Chondrocyte (in vitro differentiated cells): ENCODE measurements at regions not wholly inside any gene's neighbourhood (a gene's known extent, or its start where the extent isn't known, plus 50 kb on each side); places are given as distances from the start of the nearest gene placed in this dataset.

Experiments
- DNase-seq: peaks from one replicate; pipeline ENCODE4 v3.0.0; 2021; ENCODE audit warnings: mixed read lengths, low spot score
- H3K27ac Mint-ChIP-seq: one replicate; pipeline ENCODE4 v1.8.0; 2021; ENCODE audit warnings: mild to moderate bottlenecking, moderate library complexity, mixed read lengths; ENCODE audit not compliant: unreplicated experiment
- H3K27me3 Mint-ChIP-seq: 2 replicates; pipeline ENCODE4 v1.8.0; 2021; ENCODE audit warnings: low read depth, mixed read lengths
- H3K36me3 Mint-ChIP-seq: 2 replicates; pipeline ENCODE4 v1.8.0; 2021; ENCODE audit warnings: low read depth, mixed read lengths
- H3K4me1 Mint-ChIP-seq: 2 replicates; pipeline ENCODE4 v1.8.0; 2021; ENCODE audit warnings: low read depth, mild to moderate bottlenecking, mixed read lengths
- H3K4me3 Mint-ChIP-seq: one replicate; pipeline ENCODE4 v1.8.0; 2021; ENCODE audit warnings: mild to moderate bottlenecking, moderate library complexity, mixed read lengths; ENCODE audit not compliant: unreplicated experiment
- H3K9me3 Mint-ChIP-seq: 2 replicates; pipeline ENCODE4 v1.8.0; 2021; ENCODE audit warnings: low read depth, mixed read lengths
- TF ChIP-seq, protein P1 (sequence below): fragments of 200-600 bp; sonication (generic); IDR thresholded peaks from 2 replicates; pipeline ENCODE4 v1.5.0; 2021; ENCODE audit warnings: antibody characterized with exemption, mild to moderate bottlenecking, moderate library complexity

DNA sequence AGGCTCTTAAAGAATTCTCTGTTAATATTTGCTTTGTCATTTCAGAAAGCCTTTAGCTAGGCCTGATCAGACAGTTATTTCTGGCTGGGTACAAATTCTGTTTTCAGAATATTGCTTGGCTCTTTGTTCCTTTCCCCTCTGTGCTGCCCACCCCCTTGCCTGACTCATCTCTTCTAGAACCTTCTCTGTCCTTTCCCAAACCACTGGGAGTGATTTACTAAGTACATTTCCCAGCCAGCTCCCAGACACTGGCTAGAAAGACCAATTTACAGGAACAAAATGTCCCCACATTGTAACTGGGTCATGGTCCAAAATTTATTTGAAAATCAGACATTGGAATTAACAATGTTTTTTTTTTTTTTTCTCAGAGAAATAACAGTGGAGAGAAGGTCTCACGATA is 133.1 kb upstream of the MAP1B start:
- H3K4me1 Mint-ChIP-seq = peaks cover 28% of the 10 kb centered on the region
- peaks cover 2% of the 10 kb centered on the region for H3K36me3 Mint-ChIP-seq
- peak overlapping the region; percentile 90 for H3K27ac Mint-ChIP-seq
- TF ChIP-seq, protein P1, sequence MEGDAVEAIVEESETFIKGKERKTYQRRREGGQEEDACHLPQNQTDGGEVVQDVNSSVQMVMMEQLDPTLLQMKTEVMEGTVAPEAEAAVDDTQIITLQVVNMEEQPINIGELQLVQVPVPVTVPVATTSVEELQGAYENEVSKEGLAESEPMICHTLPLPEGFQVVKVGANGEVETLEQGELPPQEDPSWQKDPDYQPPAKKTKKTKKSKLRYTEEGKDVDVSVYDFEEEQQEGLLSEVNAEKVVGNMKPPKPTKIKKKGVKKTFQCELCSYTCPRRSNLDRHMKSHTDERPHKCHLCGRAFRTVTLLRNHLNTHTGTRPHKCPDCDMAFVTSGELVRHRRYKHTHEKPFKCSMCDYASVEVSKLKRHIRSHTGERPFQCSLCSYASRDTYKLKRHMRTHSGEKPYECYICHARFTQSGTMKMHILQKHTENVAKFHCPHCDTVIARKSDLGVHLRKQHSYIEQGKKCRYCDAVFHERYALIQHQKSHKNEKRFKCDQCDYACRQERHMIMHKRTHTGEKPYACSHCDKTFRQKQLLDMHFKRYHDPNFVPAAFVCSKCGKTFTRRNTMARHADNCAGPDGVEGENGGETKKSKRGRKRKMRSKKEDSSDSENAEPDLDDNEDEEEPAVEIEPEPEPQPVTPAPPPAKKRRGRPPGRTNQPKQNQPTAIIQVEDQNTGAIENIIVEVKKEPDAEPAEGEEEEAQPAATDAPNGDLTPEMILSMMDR = no peak
- peaks cover 9% of the 10 kb centered on the region for H3K27me3 Mint-ChIP-seq
- no peak for DNase-seq
- no peaks in the 10 kb centered on the region for H3K9me3 Mint-ChIP-seq
- H3K4me3 Mint-ChIP-seq = no peak overlapping the region

DNA sequence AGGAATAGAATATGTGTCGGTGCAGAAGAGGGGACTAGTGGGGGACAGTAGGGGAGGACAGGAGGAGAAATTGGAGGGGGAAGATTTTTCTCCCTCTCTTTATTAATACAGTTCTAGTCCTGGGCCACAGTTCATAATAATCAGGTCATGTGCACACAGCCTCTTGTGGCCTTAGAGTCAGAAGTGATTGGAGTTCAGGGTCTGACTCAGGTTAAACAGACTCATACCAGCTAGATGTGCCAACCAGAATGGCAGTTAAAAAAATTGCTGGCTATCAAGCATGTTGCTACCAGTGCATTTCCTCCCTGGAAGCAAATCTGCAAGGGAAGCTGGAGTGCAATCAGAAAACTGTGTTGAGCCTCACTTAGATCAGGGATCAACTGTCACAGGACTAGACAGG is 132.7 kb upstream of the MAP1B start:
- TF ChIP-seq, protein P1 = no peak

DNA sequence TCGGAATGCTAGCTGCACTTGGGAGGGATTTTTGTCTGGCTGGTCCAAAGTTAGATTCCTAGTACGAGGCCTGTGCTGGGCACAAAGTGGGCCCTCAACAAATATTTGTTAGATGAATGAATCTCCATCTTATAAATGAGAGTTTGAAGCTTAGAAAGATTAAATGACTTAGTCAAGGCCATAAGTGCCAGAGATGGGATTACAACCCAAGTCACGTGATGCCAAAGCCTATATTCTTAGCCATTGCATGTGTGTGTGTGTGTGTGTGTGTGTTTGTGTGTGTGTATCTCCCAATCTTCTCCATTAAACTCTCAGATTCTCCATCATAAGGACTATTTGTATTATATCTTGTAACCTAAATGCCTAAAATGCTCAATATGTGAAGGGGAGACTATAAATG is 130.8 kb upstream of the MAP1B start:
- Mint-ChIP-seq H3K27ac (no peak overlapping the region), H3K9me3 (peaks cover 8% of the 10 kb centered on the region), H3K4me1 (peaks cover 25% of the 10 kb centered on the region), H3K4me3 (no peak overlapping the region), H3K27me3 (peaks cover 5% of the 10 kb centered on the region), H3K36me3 (peaks cover 6% of the 10 kb centered on the region)
- DNase-seq = no peak
- TF ChIP-seq, protein P1 = no peak

More for the DNA sequence above, 132.7 kb upstream of the MAP1B start:
- no peak for DNase-seq
- peaks cover 2% of the 10 kb centered on the region for H3K36me3 Mint-ChIP-seq
- no peaks in the 10 kb centered on the region for H3K9me3 Mint-ChIP-seq
- peak overlapping the region; percentile 90 for H3K27ac Mint-ChIP-seq
- no peak overlapping the region for H3K4me3 Mint-ChIP-seq
- peaks cover 25% of the 10 kb centered on the region for H3K4me1 Mint-ChIP-seq
- H3K27me3 Mint-ChIP-seq = peaks cover 5% of the 10 kb centered on the region

DNA sequence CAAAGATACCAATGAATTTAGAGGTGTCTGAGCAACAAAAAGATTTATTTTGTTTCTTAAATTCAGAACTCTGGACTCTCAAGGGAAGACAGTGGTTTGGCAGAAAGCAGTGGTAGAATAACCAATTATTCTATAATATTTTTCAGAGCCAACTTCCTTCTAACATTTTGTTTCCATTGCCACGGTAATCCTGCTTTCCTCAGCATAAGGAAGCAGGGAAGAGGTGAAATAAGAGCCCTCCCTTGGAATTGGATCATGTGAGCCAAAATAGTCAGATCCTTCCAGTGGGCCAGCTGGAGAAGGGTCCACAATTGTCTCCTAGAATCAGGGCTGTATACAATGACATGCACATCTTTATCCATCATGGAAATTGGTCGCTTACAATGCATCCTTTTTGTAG is 130.0 kb upstream of the MAP1B start:
- H3K27ac Mint-ChIP-seq = no peak overlapping the region
- H3K9me3 Mint-ChIP-seq = peaks cover 15% of the 10 kb centered on the region
- H3K36me3 Mint-ChIP-seq = peaks cover 6% of the 10 kb centered on the region
- H3K4me3 Mint-ChIP-seq = no peak overlapping the region
- peaks cover 20% of the 10 kb centered on the region for H3K4me1 Mint-ChIP-seq
- H3K27me3 Mint-ChIP-seq = peaks cover 5% of the 10 kb centered on the region
- TF ChIP-seq, protein P1 = no peak
- no peak for DNase-seq

DNA sequence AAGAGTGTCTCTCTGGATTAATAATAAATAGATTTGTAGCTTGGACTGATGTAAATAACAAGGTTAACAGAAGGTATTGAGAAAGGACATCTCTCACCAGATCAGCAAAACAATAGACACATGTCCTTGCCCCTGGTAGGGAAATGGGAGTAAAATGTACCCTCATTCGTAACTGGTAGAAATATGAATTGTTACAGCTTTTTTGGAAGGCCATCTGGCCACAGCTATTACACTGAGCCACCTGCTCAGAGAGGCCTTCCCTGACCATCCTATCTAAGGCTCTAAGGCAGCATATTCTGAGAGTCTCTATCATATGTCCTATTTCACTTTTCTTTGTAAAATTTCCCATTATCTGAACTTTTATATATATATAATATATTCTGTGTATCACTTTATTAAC is 129.1 kb upstream of the MAP1B start:
- no peak for DNase-seq
- Mint-ChIP-seq H3K4me3 (no peak overlapping the region), H3K36me3 (peaks cover 10% of the 10 kb centered on the region), H3K4me1 (peaks cover 17% of the 10 kb centered on the region), H3K27me3 (peaks cover 5% of the 10 kb centered on the region), H3K27ac (no peak overlapping the region), H3K9me3 (peaks cover 24% of the 10 kb centered on the region)
- TF ChIP-seq, protein P1 = no peak
